CD4-positive, alpha-beta T cell treated with Interferon alpha-2 for 1 hour (primary cell): ENCODE measurements at regions not wholly inside any gene's neighbourhood (a gene's known extent, or its start where the extent isn't known, plus 50 kb on each side); places are given as distances from the start of the nearest gene placed in this dataset.

Source experiments
- DNase-seq, 2 donors: peaks; one replicate each; pipeline ENCODE4 v3.0.0-alpha.2; 2020 to 2022

- DNase-seq: no peak
Observed at GRCh38 chr3:194738254-194739093, 52.8 kb downstream of the FAM43A start.

GRCh38 chr3:194739498-194740284 lies 54.0 kb downstream of the FAM43A start:
- no peak for DNase-seq

- DNase-seq: no peak
Observed at GRCh38 chr3:194740859-194741491, 55.3 kb downstream of the FAM43A start.

GRCh38 chr3:194741916-194742315 lies 56.2 kb downstream of the FAM43A start:
- DNase-seq: no peak

GRCh38 chr3:194744826-194745225 lies 59.1 kb downstream of the FAM43A start:
- DNase-seq: no peak

GRCh38 chr3:194745422-194746184 lies 59.9 kb downstream of the FAM43A start:
- DNase-seq: no peak

- no peak for DNase-seq
Observed at GRCh38 chr3:194748225-194748624, 62.5 kb downstream of the FAM43A start.

- no peak for DNase-seq
Observed at GRCh38 chr3:194749631-194750490, 64.2 kb downstream of the FAM43A start.

- no peak for DNase-seq
Observed at GRCh38 chr3:194750491-194750828, 64.8 kb downstream of the FAM43A start.

GRCh38 chr3:194755671-194756459 lies 70.2 kb downstream of the FAM43A start:
- no peak for DNase-seq

- DNase-seq: no peak
Observed at GRCh38 chr3:194756460-194756779, 70.7 kb downstream of the FAM43A start.

GRCh38 chr3:194756791-194757325 lies 71.2 kb downstream of the FAM43A start:
- DNase-seq: no peak

- DNase-seq: no peak
Observed at GRCh38 chr3:194757647-194758061, 72.0 kb downstream of the FAM43A start.

GRCh38 chr3:194758716-194759115 lies 73.0 kb downstream of the FAM43A start:
- DNase-seq: no peak

- DNase-seq: no peak
Observed at GRCh38 chr3:194760494-194761137, 74.9 kb downstream of the FAM43A start.

- DNase-seq: no peak
Observed at GRCh38 chr3:194761384-194761783, 75.7 kb downstream of the FAM43A start.

GRCh38 chr3:194766845-194767244 lies 81.2 kb downstream of the FAM43A start:
- no peak for DNase-seq

GRCh38 chr3:194767446-194768207 lies 81.9 kb downstream of the FAM43A start:
- no peak for DNase-seq

- DNase-seq: no peak
Observed at GRCh38 chr3:194768586-194768985, 82.9 kb downstream of the FAM43A start.
